ENCODE measurements at regions not wholly inside any gene's neighbourhood (a gene's known extent, or its start where the extent isn't known, plus 50 kb on each side); places are given as distances from the start of the nearest gene placed in this dataset.
"Not testable (repeated sequence)": the region's sequence is repeated elsewhere in the genome, so short reads cannot be mapped to it uniquely, and the experiment has no call there.

DNA sequence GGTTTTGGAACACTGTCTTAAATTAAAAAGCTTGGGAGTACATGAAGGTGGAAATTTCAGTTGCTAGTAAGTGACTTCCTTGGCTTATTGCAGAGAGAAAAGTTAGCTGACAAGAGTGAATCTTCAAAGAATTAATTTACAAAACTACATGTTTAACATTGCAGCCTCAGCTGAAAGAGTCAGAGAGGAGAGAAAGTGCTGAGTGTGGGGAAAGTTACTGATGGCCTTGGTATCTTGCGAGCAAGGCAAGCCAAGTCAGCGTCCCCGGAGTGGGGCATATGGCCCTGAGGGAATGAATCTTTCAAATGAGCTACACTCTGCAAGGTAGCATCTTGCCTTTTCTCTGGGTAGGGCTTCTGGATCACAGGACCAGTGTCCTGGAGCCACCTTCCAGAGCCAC is 131.3 kb downstream of the LPIN1 start:
- no peaks in the 10 kb centered on the region for H3K79me1 ChIP-seq (ENCODE audit: low read length)
- no peak overlapping the region for H3K56ac ChIP-seq (ENCODE audit: low read length)
- no peak overlapping the region for H3K18ac ChIP-seq (ENCODE audit: low read length)
- H3K4ac ChIP-seq (ENCODE audit: low read depth, low read length) = no peak overlapping the region
- no peak overlapping the region for H2BK120ac ChIP-seq (ENCODE audit: low read depth, low read length)
- DNase-seq = no peak
- peaks cover 3% of the 10 kb centered on the region for H3K4me1 ChIP-seq (ENCODE audit: control insufficient read depth, low read depth, low read length)
- H2BK5ac ChIP-seq (ENCODE audit: low read length) = no peak overlapping the region
- no CpG with 5 or more reads among the region's 3 CpGs for WGBS (ENCODE audit: extremely low coverage, insufficient coverage, low lambda C conversion rate)
- H3K4me3 ChIP-seq (ENCODE audit: low read length) = no peak overlapping the region
- no peak overlapping the region for H3K27ac ChIP-seq (ENCODE audit: low read depth, low read length)
- H4K8ac ChIP-seq (ENCODE audit: low read depth, low read length) = no peak overlapping the region
- no peak overlapping the region for H3K4me2 ChIP-seq (ENCODE audit: low read length)
- H2BK15ac ChIP-seq (replicated peaks; ENCODE audit: low read depth) = no peak overlapping the region
- no peak overlapping the region for H3K23ac ChIP-seq (ENCODE audit: low read length)
- H3K27me3 ChIP-seq (ENCODE audit: insufficient read depth, low read length, poor library complexity) = no peaks in the 10 kb centered on the region
- no peak overlapping the region for H4K5ac ChIP-seq (ENCODE audit: low read length)
- H3K9ac ChIP-seq (ENCODE audit: low read length) = no peak overlapping the region
- no peaks in the 10 kb centered on the region for H3K79me2 ChIP-seq (ENCODE audit: control insufficient read depth, insufficient read depth, low read length)
- H3K36me3 ChIP-seq (ENCODE audit: control insufficient read depth, insufficient read depth, low read length) = no peaks in the 10 kb centered on the region
- no peak overlapping the region for H2AK5ac ChIP-seq (ENCODE audit: low read length)

- not testable (repeated sequence) for DNase-seq; H3K27ac ChIP-seq (ENCODE audit: low read depth, low read length); H4K5ac ChIP-seq (ENCODE audit: low read length); H2AK5ac ChIP-seq (ENCODE audit: low read length); H4K8ac ChIP-seq (ENCODE audit: low read depth, low read length); H3K36me3 ChIP-seq (ENCODE audit: control insufficient read depth, insufficient read depth, low read length); H2BK15ac ChIP-seq (replicated peaks; ENCODE audit: low read depth); H2BK120ac ChIP-seq (ENCODE audit: low read depth, low read length); H3K9ac ChIP-seq (ENCODE audit: low read length); H3K79me1 ChIP-seq (ENCODE audit: low read length); H3K18ac ChIP-seq (ENCODE audit: low read length); H2BK5ac ChIP-seq (ENCODE audit: low read length); H3K4me2 ChIP-seq (ENCODE audit: low read length); H3K56ac ChIP-seq (ENCODE audit: low read length); H3K79me2 ChIP-seq (ENCODE audit: control insufficient read depth, insufficient read depth, low read length); H3K4me3 ChIP-seq (ENCODE audit: low read length); H3K4ac ChIP-seq (ENCODE audit: low read depth, low read length); H3K4me1 ChIP-seq (ENCODE audit: control insufficient read depth, low read depth, low read length); H3K27me3 ChIP-seq (ENCODE audit: insufficient read depth, low read length, poor library complexity); H3K23ac ChIP-seq (ENCODE audit: low read length)
- no CpG with 5 or more reads among the region's 4 CpGs for WGBS (ENCODE audit: extremely low coverage, insufficient coverage, low lambda C conversion rate)
Measured at GRCh38 chr2:11885253-11885652, 138.8 kb downstream of the LPIN1 start.

DNA sequence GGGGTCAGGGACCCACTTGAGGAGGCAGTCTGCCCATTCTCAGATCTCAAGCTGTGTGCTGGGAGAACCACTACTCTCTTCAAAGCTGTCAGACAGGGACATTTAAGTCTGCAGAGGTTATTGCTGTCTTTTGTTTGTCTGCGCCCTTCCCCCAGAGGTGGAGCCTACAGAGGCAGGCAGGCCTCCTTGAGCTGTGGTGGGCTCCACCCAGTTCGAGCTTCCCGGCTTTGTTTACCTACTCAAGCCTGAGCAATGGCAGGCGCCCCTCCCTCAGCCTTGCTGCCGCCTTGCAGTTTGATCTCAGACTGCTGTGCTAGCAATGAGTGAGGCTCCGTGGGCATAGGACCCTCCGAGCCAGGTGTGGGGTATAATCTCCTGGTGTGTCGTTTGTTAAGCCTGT is 140.5 kb downstream of the LPIN1 start:
- H3K79me1 ChIP-seq (ENCODE audit: low read length); H3K23ac ChIP-seq (ENCODE audit: low read length); H3K36me3 ChIP-seq (ENCODE audit: control insufficient read depth, insufficient read depth, low read length); H2AK5ac ChIP-seq (ENCODE audit: low read length); H2BK120ac ChIP-seq (ENCODE audit: low read depth, low read length); H3K79me2 ChIP-seq (ENCODE audit: control insufficient read depth, insufficient read depth, low read length); H3K18ac ChIP-seq (ENCODE audit: low read length); H3K4me2 ChIP-seq (ENCODE audit: low read length); H2BK5ac ChIP-seq (ENCODE audit: low read length); H3K27me3 ChIP-seq (ENCODE audit: insufficient read depth, low read length, poor library complexity); H3K56ac ChIP-seq (ENCODE audit: low read length); H3K9ac ChIP-seq (ENCODE audit: low read length); H3K27ac ChIP-seq (ENCODE audit: low read depth, low read length); H2BK15ac ChIP-seq (replicated peaks; ENCODE audit: low read depth); H3K4ac ChIP-seq (ENCODE audit: low read depth, low read length); H3K4me1 ChIP-seq (ENCODE audit: control insufficient read depth, low read depth, low read length); H4K8ac ChIP-seq (ENCODE audit: low read depth, low read length); H3K4me3 ChIP-seq (ENCODE audit: low read length); H4K5ac ChIP-seq (ENCODE audit: low read length); DNase-seq: not testable (repeated sequence)
- no CpG with 5 or more reads among the region's 8 CpGs for WGBS (ENCODE audit: extremely low coverage, insufficient coverage, low lambda C conversion rate)

- H3K4me1 ChIP-seq (ENCODE audit: control insufficient read depth, low read depth, low read length) = no peaks in the 10 kb centered on the region
- no peak overlapping the region for H3K27ac ChIP-seq (ENCODE audit: low read depth, low read length)
- H4K8ac ChIP-seq (ENCODE audit: low read depth, low read length) = no peak overlapping the region
- H3K4me2 ChIP-seq (ENCODE audit: low read length) = no peak overlapping the region
- H2BK5ac ChIP-seq (ENCODE audit: low read length) = no peak overlapping the region
- DNase-seq = no peak
- no peak overlapping the region for H3K56ac ChIP-seq (ENCODE audit: low read length)
- no peak overlapping the region for H4K5ac ChIP-seq (ENCODE audit: low read length)
- H2BK120ac ChIP-seq (ENCODE audit: low read depth, low read length) = no peak overlapping the region
- H3K79me1 ChIP-seq (ENCODE audit: low read length) = no peaks in the 10 kb centered on the region
- H3K36me3 ChIP-seq (ENCODE audit: control insufficient read depth, insufficient read depth, low read length) = no peaks in the 10 kb centered on the region
- H3K18ac ChIP-seq (ENCODE audit: low read length) = no peak overlapping the region
- no peak overlapping the region for H3K23ac ChIP-seq (ENCODE audit: low read length)
- H3K4ac ChIP-seq (ENCODE audit: low read depth, low read length) = no peak overlapping the region
- no peak overlapping the region for H2AK5ac ChIP-seq (ENCODE audit: low read length)
- H2BK15ac ChIP-seq (replicated peaks; ENCODE audit: low read depth) = no peak overlapping the region
- H3K79me2 ChIP-seq (ENCODE audit: control insufficient read depth, insufficient read depth, low read length) = no peaks in the 10 kb centered on the region
- no peaks in the 10 kb centered on the region for H3K27me3 ChIP-seq (ENCODE audit: insufficient read depth, low read length, poor library complexity)
- no peak overlapping the region for H3K9ac ChIP-seq (ENCODE audit: low read length)
- no CpG with 5 or more reads among the region's 2 CpGs for WGBS (ENCODE audit: extremely low coverage, insufficient coverage, low lambda C conversion rate)
- no peak overlapping the region for H3K4me3 ChIP-seq (ENCODE audit: low read length)
Measured at GRCh38 chr2:11889101-11889850, 142.8 kb downstream of the LPIN1 start.

- WGBS (ENCODE audit: extremely low coverage, insufficient coverage, low lambda C conversion rate) = 100% methylated on average over 1 of the region's 1 CpG
Measured at GRCh38 chr2:11889854-11890253, 143.4 kb downstream of the LPIN1 start.

GRCh38 chr2:11891028-11891427 is 144.6 kb downstream of the LPIN1 start:
- Histone ChIP-seq H3K79me1 (ENCODE audit: low read length) (no peaks in the 10 kb centered on the region), H2AK5ac (ENCODE audit: low read length) (no peak overlapping the region), H3K27me3 (ENCODE audit: insufficient read depth, low read length, poor library complexity) (no peaks in the 10 kb centered on the region), H2BK15ac (replicated peaks; ENCODE audit: low read depth) (no peak overlapping the region), H3K18ac (ENCODE audit: low read length) (no peak overlapping the region), H4K5ac (ENCODE audit: low read length) (no peak overlapping the region), H3K4me2 (ENCODE audit: low read length) (no peak overlapping the region), H3K27ac (ENCODE audit: low read depth, low read length) (no peak overlapping the region), H3K4ac (ENCODE audit: low read depth, low read length) (no peak overlapping the region), H2BK5ac (ENCODE audit: low read length) (no peak overlapping the region), H3K36me3 (ENCODE audit: control insufficient read depth, insufficient read depth, low read length) (no peaks in the 10 kb centered on the region), H4K8ac (ENCODE audit: low read depth, low read length) (no peak overlapping the region), H3K23ac (ENCODE audit: low read length) (no peak overlapping the region), H2BK120ac (ENCODE audit: low read depth, low read length) (no peak overlapping the region), H3K9ac (ENCODE audit: low read length) (no peak overlapping the region), H3K4me3 (ENCODE audit: low read length) (no peak overlapping the region), H3K79me2 (ENCODE audit: control insufficient read depth, insufficient read depth, low read length) (no peaks in the 10 kb centered on the region), H3K4me1 (ENCODE audit: control insufficient read depth, low read depth, low read length) (no peaks in the 10 kb centered on the region), H3K56ac (ENCODE audit: low read length) (no peak overlapping the region)
- WGBS (ENCODE audit: extremely low coverage, insufficient coverage, low lambda C conversion rate) = no CpG with 5 or more reads among the region's 5 CpGs
- no peak for DNase-seq

More at GRCh38 chr2:11889854-11890253, 143.4 kb downstream of the LPIN1 start:
- Histone ChIP-seq H3K36me3 (ENCODE audit: control insufficient read depth, insufficient read depth, low read length) (no peaks in the 10 kb centered on the region), H2AK5ac (ENCODE audit: low read length) (no peak overlapping the region), H4K8ac (ENCODE audit: low read depth, low read length) (no peak overlapping the region), H3K9ac (ENCODE audit: low read length) (no peak overlapping the region), H2BK15ac (replicated peaks; ENCODE audit: low read depth) (no peak overlapping the region), H3K4ac (ENCODE audit: low read depth, low read length) (no peak overlapping the region), H2BK120ac (ENCODE audit: low read depth, low read length) (no peak overlapping the region), H3K27ac (ENCODE audit: low read depth, low read length) (no peak overlapping the region), H4K5ac (ENCODE audit: low read length) (no peak overlapping the region), H3K4me1 (ENCODE audit: control insufficient read depth, low read depth, low read length) (no peaks in the 10 kb centered on the region), H3K79me1 (ENCODE audit: low read length) (no peaks in the 10 kb centered on the region), H3K56ac (ENCODE audit: low read length) (no peak overlapping the region), H3K27me3 (ENCODE audit: insufficient read depth, low read length, poor library complexity) (no peaks in the 10 kb centered on the region), H3K4me3 (ENCODE audit: low read length) (no peak overlapping the region), H3K4me2 (ENCODE audit: low read length) (no peak overlapping the region), H3K79me2 (ENCODE audit: control insufficient read depth, insufficient read depth, low read length) (no peaks in the 10 kb centered on the region), H2BK5ac (ENCODE audit: low read length) (no peak overlapping the region), H3K23ac (ENCODE audit: low read length) (no peak overlapping the region), H3K18ac (ENCODE audit: low read length) (no peak overlapping the region)
- DNase-seq = no peak

All from mesendoderm (in vitro differentiated cells).